Jurkat, Clone E6-1 (cell line): ENCODE measurements at regions not wholly inside any gene's neighbourhood (a gene's known extent, or its start where the extent isn't known, plus 50 kb on each side); places are given as distances from the start of the nearest gene placed in this dataset.
"Not testable (repeated sequence)": the region's sequence is repeated elsewhere in the genome, so short reads cannot be mapped to it uniquely, and the experiment has no call there.

Source experiments
- DNase-seq: peaks from one replicate; pipeline ENCODE4 v3.0.0-alpha.2; 2011; ENCODE audit warnings: low read depth, low spot score
- H3K4me3 ChIP-seq: 2 replicates; pipeline ENCODE4 v1.5.1; 2011; ENCODE audit warnings: mild to moderate bottlenecking, low read length, control low read depth, moderate library complexity

GRCh38 chr20:40307997-40308396 is 381.0 kb downstream of the MAFB start:
- H3K4me3 ChIP-seq: no peak overlapping the region
- no peak for DNase-seq

DNA sequence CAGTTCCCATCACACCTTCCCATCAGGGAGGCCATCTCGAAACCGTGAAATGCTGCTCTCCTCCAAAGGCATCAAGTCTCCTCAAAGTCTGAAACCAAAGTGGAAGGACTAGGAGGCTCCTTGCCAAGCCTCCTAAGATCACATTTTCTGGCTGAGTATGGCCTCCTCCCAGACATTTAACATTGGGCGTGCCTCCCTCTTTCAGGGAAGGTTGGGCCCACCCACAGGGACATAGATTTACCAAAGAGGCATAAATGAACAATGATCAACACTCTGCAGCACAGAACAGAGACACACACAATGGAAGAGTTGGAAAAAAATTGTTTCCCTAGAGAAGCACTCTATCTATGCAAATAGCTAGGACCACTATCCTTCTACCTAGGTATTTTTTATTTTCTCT is 381.8 kb downstream of the MAFB start:
- no peak overlapping the region for H3K4me3 ChIP-seq
- no peak for DNase-seq

DNA sequence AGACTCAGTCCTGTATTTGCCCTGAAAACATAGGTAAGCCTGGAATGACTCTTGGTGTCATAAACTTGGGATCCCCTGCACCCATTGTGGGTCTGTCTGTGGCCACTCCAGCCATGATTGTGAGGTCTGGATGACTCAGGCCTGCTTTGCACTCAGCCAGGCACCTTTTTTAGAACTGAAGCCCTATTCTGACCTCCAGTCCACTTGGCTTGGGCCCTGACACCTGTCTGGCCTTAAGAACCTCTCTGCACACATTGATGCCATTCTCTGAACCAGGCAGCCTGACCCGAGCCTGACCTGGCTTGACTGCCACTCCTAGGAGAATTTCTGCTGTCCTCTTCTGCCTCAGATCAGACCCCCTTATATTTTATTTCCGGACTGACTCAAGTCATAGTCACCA is 383.7 kb downstream of the MAFB start:
- H3K4me3 ChIP-seq: no peak overlapping the region
- DNase-seq: no peak

GRCh38 chr20:40304119-40304613 is 384.9 kb downstream of the MAFB start:
- H3K4me3 ChIP-seq: no peak overlapping the region
- DNase-seq: no peak

DNA sequence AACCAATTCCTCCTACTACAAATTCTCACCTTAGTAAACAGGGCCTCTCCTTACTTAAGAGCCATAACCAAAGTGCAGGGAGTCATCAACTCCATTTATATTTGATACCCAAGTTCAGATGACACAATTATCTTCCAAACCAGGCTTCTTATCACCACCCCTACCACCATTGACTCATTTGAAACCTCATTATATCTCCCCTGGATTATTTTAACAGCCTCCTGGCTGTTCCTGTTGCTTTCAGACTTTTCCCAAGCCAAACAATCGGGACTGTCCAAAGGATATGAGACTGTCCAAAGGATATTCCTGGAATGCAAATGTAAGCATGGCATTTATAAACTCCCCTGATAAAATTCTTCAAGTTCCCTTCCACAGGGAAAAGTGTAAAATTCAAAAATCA is 394.3 kb downstream of the MAFB start:
- no peak overlapping the region for H3K4me3 ChIP-seq
- DNase-seq: no peak

DNA sequence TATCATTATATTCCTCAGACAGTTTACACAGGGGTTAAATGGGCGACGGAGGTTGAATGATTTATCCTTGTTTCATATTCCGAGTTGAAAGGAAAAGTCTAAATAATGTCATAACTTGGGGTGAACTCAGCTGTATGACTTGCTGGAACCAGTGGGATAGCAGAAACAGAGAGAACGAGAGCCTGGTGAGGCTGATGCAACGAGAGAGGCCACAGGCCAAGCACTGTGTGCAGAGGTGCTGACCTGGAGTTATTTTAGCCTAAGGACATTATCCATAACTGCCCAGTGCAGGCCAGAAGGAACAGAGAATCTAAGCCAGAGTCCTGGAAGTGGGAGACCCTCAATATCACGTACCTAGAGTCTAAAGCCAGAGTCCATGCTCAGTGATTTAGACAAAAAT is 394.9 kb downstream of the MAFB start:
- no peak for DNase-seq
- no peak overlapping the region for H3K4me3 ChIP-seq

- H3K4me3 ChIP-seq: no peak overlapping the region
- DNase-seq: no peak
Observed at GRCh38 chr20:40293740-40294139, 395.3 kb downstream of the MAFB start.

- H3K4me3 ChIP-seq: no peak overlapping the region
- DNase-seq: no peak
Observed at GRCh38 chr20:40291493-40292135, 397.4 kb downstream of the MAFB start.

- no peak overlapping the region for H3K4me3 ChIP-seq
- DNase-seq: no peak
Observed at GRCh38 chr20:40287683-40288082, 401.4 kb downstream of the MAFB start.

GRCh38 chr20:40286975-40287531 is 402.0 kb downstream of the MAFB start:
- no peak for DNase-seq
- no peak overlapping the region for H3K4me3 ChIP-seq

DNA sequence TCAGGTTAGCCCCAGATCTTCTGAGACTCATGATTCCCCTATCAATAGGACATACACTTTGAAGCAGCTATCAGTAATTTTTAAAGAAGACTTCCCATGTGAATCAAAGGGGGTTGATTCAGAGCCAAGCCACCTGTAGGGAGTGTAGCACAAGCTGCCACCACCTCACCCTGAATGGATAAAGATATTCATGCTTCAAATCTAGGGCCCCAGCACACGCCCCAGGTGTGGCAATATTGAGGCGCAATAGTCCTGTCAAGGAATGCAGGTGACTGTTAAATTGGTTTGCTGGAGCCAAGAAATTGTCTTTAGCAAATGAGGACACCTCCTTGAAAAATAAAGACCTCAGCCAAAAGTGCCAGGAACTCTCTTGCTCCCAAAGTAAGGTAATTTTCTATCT is 404.4 kb downstream of the MAFB start:
- H3K4me3 ChIP-seq: no peak overlapping the region
- DNase-seq: no peak

- no peak for DNase-seq
- no peak overlapping the region for H3K4me3 ChIP-seq
Observed at GRCh38 chr20:40283689-40284088, 405.3 kb downstream of the MAFB start.

DNA sequence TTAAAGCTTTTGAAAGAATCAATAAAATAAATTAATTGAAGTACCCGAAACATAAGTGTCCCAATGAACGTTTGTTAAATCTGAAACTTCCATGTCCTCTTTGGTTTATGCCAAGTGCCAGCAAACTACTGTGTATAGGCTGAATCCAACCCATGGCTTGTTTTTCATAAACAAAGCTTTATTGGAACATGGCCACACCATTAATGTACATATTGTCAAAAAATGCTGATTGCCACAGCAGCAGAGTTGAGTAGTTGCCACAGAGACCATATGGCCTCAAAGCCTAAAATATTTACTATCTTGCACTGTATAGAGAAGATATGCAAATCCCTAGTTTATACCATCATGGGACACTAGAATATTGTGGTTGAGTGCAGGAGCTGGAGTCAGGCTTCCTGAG is 406.1 kb downstream of the MAFB start:
- no peak for DNase-seq
- H3K4me3 ChIP-seq: no peak overlapping the region

DNA sequence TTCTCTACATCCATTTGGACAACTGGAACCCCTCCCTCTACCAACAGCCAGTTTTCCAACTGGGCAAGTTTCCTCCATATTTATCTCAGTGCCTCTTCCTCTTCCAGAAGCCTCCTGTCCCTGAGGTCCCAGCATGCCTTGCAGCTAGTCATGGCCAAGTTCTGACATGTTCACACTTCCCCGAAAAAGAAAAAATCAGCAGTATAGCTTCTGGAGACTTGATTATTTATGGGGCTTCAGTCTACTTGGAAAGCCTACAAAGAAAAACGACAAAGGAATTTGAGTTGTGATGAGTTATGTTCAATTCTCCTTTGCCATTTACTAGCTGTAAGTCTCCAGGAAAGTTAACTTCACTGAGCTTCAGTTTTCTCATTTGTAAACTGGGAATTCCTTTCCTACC is 406.5 kb downstream of the MAFB start:
- H3K4me3 ChIP-seq: no peak overlapping the region

DNA sequence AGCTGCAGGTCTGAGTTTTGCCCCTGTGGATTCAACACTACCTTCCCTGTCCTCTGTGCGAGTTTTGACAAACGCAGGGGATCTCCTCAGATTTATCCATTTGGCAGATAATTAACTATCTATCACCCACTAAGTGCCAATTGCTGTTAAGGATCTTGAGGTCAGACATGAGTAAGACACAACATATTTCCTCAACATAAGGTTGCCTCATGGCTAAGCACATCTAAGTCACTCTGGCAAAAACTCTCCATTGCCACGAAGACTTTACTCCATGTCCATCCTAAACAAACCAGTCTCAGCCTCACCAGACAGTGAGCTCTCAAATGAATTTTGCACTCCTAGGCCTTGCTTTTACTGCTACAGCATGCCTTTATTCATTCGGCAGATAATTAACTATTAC is 408.4 kb downstream of the MAFB start:
- H3K4me3 ChIP-seq: no peak overlapping the region
- no peak for DNase-seq

More for the DNA sequence above, 406.5 kb downstream of the MAFB start:
- no peak for DNase-seq

DNA sequence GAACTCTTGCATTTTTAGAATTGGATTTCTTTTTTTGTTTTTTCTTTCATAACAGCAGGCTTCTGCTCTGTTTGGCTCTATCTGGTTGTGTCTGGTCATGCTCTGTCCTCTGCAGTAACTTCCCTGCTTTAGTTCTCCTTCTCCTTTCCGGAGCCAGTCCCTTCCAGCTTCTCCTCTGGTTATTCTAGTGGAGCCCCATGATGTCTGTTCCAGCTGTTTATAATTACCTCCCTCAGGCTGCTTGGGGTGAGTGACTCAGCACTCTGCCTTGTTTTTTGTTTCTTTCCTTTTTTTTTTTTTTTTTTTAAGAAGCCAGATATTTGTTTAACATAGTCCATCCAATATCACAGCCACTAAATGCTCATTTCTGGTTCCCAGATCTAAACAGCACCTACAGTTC is 409.6 kb downstream of the MAFB start:
- H3K4me3 ChIP-seq: no peak overlapping the region
- DNase-seq: no peak

DNA sequence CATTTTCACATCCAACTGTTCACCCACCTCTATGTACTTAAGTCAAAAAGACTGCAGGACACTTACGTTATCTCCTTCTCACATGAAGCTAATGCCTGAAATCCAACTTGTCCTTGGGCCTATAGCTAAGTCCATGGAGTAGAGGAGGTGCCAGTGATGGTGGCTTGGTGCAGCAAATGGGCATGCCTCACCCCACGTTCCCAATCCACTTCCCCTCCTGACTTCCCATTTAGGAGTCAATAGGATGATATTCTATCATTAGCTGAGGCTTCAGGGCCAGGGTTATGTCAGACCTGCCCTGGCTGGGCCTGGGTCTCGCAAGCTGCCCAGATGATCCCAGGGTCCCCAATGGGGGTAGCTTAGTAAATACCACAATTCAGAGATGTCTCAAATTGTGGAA is 410.4 kb downstream of the MAFB start:
- no peak overlapping the region for H3K4me3 ChIP-seq
- no peak for DNase-seq

- no peak overlapping the region for H3K4me3 ChIP-seq
- DNase-seq: no peak
Observed at GRCh38 chr20:40276301-40276700, 412.7 kb downstream of the MAFB start.

- no peak for DNase-seq
- H3K4me3 ChIP-seq: no peak overlapping the region
Observed at GRCh38 chr20:40275738-40276137, 413.3 kb downstream of the MAFB start.

DNA sequence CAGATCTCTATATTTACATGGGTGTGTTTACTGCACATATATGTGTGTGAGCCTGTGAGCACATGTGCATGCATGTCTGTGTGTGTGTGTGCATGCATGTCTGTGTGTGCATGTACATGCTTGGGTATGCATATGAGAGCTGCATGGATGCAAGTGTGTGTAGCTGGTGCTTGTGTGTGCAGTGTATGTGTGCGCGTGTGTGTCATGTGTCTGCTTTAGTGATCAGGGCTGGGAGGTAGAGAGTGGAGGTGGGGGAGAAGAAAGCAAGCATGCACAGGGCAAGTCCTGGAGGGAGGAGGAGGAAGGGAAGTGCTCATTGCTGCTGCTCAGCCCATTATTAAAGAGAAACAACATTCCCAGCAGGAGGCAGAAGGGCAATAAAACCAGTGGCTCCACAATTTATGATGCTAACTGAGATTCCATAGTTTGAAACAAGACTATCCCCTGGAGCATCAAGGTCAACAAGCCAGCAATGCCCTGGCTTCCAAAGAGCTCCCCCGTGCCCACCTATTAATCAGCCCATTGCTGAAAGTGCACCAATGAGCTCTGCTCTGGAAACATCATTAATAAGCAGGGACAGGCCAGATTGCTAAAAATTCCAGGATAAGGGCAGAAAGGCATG is 414.0 kb downstream of the MAFB start:
- H3K4me3 ChIP-seq: no peak overlapping the region
- no peak for DNase-seq

DNA sequence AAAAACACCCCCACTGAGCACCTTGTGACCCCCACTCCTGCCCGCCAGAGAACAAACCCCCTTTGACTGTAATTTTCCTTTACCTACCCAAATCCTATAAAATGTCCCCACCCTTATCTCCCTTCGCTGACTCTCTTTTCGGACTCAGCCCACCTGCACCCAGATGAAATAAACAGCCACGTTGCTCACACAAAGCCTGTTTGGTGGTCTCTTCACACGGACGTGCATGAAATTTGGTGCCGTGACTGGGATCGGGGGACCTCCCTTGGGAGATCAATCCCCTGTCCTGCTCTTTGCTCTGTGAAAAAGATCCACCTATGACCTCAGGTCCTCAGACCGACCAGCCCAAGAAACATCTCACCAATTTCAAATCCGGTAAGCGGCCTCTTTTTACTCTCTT is 419.8 kb downstream of the MAFB start:
- DNase-seq, H3K4me3 ChIP-seq: not testable (repeated sequence)
